COR-L47 (cell line): ENCODE measurements at regions not wholly inside any gene's neighbourhood (a gene's known extent, or its start where the extent isn't known, plus 50 kb on each side); places are given as distances from the start of the nearest gene placed in this dataset.
A peak's percentile ranks its signal among the peaks of the same experiment; 100 is the strongest.
"Not testable (repeated sequence)": the region's sequence is repeated elsewhere in the genome, so short reads cannot be mapped to it uniquely, and the experiment has no call there.

Experiments used
- DNase-seq: peaks from one replicate; lab custom pipeline; 2025; lab: John Stamatoyannopoulos, UW

GRCh38 chr14:25436288-25436875, 386.4 kb upstream of the STXBP6 start:
- DNase-seq: no peak

GRCh38 chr14:25431211-25432076, 381.5 kb upstream of the STXBP6 start:
- peak; percentile 47 for DNase-seq

GRCh38 chr14:25430808-25431207, 380.9 kb upstream of the STXBP6 start:
- DNase-seq: no peak

GRCh38 chr14:25412998-25413397, 363.1 kb upstream of the STXBP6 start:
- no peak for DNase-seq

- peak; percentile 52 for DNase-seq
These were observed 362.1 kb upstream of the STXBP6 start for GRCh38 chr14:25411781-25412757.

GRCh38 chr14:25406818-25407217, 356.9 kb upstream of the STXBP6 start:
- DNase-seq: peak; percentile 61

- peak; percentile 45 for DNase-seq
These were observed 350.8 kb upstream of the STXBP6 start for GRCh38 chr14:25400607-25401206.

- no peak for DNase-seq
These were observed 346.2 kb upstream of the STXBP6 start for GRCh38 chr14:25396128-25396527.

- DNase-seq: no peak
These were observed 344.9 kb upstream of the STXBP6 start for GRCh38 chr14:25394791-25395391.

GRCh38 chr14:25394356-25394755, 344.4 kb upstream of the STXBP6 start:
- peak; percentile 9 for DNase-seq

- no peak for DNase-seq
These were observed 340.0 kb upstream of the STXBP6 start for GRCh38 chr14:25389948-25390347.

- DNase-seq: no peak
These were observed 331.6 kb upstream of the STXBP6 start for GRCh38 chr14:25381498-25381897.

- no peak for DNase-seq
These were observed 325.7 kb upstream of the STXBP6 start for GRCh38 chr14:25375639-25376038.

- DNase-seq: no peak
These were observed 321.1 kb upstream of the STXBP6 start for GRCh38 chr14:25371068-25371467.

GRCh38 chr14:25370057-25370456, 320.1 kb upstream of the STXBP6 start:
- not testable (repeated sequence) for DNase-seq

- no peak for DNase-seq
These were observed 308.4 kb upstream of the STXBP6 start for GRCh38 chr14:25358330-25358729.

- no peak for DNase-seq
These were observed 301.3 kb upstream of the STXBP6 start for GRCh38 chr14:25351269-25351668.

- no peak for DNase-seq
These were observed 300.9 kb upstream of the STXBP6 start for GRCh38 chr14:25350802-25351201.

- no peak for DNase-seq
These were observed 300.1 kb upstream of the STXBP6 start for GRCh38 chr14:25350021-25350420.

GRCh38 chr14:25349269-25349668, 299.3 kb upstream of the STXBP6 start:
- no peak for DNase-seq

GRCh38 chr14:25340882-25341281, 290.9 kb upstream of the STXBP6 start:
- DNase-seq: no peak

GRCh38 chr14:25322784-25323183, 272.8 kb upstream of the STXBP6 start:
- no peak for DNase-seq
